ENCODE measurements at regions not wholly inside any gene's neighbourhood (a gene's known extent, or its start where the extent isn't known, plus 50 kb on each side); places are given as distances from the start of the nearest gene placed in this dataset.

DNA sequence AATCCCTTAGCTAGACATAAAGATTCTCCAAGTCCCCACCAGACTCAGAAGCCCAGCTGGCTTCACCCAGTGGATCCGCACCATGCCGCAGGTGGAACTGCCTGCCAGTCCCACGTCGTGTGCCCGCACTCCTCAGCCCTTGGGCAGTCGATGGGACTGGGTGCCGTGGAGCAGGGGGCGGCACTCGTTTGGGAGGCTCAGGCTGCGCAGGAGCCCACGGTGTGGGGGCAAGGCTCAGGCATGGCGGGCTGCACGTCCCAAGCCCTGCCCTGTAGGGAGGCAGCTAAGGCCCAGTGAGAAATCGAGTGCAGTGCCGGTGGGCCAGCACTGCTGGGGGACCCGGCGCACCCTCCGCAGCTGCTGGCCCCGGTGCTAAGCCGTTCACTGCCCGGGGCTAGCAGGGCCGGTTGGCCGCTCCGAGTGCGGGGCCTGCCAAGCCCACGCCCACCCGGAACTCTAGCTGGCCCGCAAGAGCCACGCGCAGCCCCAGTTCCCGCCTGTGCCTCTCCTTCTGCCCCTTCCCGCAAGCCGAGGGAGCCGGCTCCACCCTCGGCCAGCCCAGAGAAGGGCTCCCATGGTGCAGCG is 95.9 kb upstream of the DTNBP1 start:
- H3K36me3 ChIP-seq (ENCODE audit: control insufficient read depth, insufficient read depth, low read length): no peaks in the 10 kb centered on the region
- no peak overlapping the region for H3K4me3 ChIP-seq (ENCODE audit: low read depth, low read length)
- TF ChIP-seq, protein P1, sequence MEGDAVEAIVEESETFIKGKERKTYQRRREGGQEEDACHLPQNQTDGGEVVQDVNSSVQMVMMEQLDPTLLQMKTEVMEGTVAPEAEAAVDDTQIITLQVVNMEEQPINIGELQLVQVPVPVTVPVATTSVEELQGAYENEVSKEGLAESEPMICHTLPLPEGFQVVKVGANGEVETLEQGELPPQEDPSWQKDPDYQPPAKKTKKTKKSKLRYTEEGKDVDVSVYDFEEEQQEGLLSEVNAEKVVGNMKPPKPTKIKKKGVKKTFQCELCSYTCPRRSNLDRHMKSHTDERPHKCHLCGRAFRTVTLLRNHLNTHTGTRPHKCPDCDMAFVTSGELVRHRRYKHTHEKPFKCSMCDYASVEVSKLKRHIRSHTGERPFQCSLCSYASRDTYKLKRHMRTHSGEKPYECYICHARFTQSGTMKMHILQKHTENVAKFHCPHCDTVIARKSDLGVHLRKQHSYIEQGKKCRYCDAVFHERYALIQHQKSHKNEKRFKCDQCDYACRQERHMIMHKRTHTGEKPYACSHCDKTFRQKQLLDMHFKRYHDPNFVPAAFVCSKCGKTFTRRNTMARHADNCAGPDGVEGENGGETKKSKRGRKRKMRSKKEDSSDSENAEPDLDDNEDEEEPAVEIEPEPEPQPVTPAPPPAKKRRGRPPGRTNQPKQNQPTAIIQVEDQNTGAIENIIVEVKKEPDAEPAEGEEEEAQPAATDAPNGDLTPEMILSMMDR (IDR thresholded peaks at IDR 0.05; ENCODE audit: insufficient read depth, low read depth, low read length): no peak
- CTCF ChIA-PET: interaction anchor here (0.9 to 2.3 kb wide), 3 partner anchors 11 to 447 kb away, joined by 3 to 6 read pairs (median 3); no protein-coding TSS in a partner anchor
- DNase-seq (ENCODE audit: low read depth): no peak
- POLR2A ChIA-PET: no interaction called here
- H3K27me3 ChIP-seq (ENCODE audit: control insufficient read depth, insufficient read depth, low read length): no peaks in the 10 kb centered on the region

DNA sequence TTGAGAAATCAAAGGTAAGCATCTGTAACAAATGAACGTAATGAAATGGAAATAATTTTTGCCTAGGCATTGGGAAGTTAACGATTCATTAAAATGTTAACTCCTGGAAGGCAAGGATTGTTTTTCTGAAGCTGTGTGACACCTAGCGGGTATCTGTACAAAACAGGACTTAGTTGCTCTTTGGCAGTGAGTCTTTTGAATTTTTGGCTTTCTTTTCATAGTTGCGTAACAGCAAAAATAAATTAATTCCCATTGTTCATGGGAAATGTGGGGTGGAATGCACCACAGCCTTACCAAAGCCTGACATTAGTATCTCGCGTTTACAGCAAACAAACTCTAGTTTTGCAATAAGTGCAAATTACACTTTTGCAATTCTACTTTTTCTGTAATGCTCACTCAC is 92.7 kb upstream of the DTNBP1 start:
- no peak for DNase-seq (ENCODE audit: low read depth)
- POLR2A ChIA-PET: no interaction called here
- TF ChIP-seq, protein P1 (IDR thresholded peaks at IDR 0.05; ENCODE audit: insufficient read depth, low read depth, low read length): no peak

DNA sequence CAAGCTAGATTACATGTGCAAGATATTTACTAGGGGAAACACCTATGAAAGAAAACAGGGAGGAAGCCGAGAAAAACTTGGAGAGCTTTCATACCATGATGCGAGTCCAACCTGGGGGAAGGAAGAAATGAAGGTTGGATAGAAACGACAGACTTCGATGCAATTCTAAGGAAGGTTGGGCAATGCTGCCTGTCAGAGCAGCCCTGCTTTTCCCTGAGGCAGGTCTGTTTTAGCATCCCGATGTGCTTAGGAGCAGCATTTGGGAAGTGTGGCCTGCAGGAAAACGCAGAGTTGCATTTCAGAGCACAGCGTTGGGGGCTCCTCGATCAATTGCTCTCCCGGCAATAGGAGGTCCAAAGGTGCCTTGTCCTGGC is 91.9 kb upstream of the DTNBP1 start:
- TF ChIP-seq, protein P1 (IDR thresholded peaks at IDR 0.05; ENCODE audit: insufficient read depth, low read depth, low read length): no peak
- H3K4me3 ChIP-seq (ENCODE audit: low read depth, low read length): no peak overlapping the region
- POLR2A ChIA-PET: interaction anchor here (1.1 kb wide), 1 partner anchor 9 kb away, joined by 3 read pairs; no protein-coding TSS in a partner anchor
- CTCF ChIA-PET: interaction anchor here (0.8 to 1.2 kb wide), 5 partner anchors 27 to 451 kb away, joined by 3 to 5 read pairs (median 3); no protein-coding TSS in a partner anchor
- DNase-seq (ENCODE audit: low read depth): no peak
- H3K27me3 ChIP-seq (ENCODE audit: control insufficient read depth, insufficient read depth, low read length): no peaks in the 10 kb centered on the region
- H3K36me3 ChIP-seq (ENCODE audit: control insufficient read depth, insufficient read depth, low read length): no peaks in the 10 kb centered on the region

More for the DNA sequence above, 92.7 kb upstream of the DTNBP1 start:
- H3K36me3 ChIP-seq (ENCODE audit: control insufficient read depth, insufficient read depth, low read length): no peaks in the 10 kb centered on the region
- no peaks in the 10 kb centered on the region for H3K27me3 ChIP-seq (ENCODE audit: control insufficient read depth, insufficient read depth, low read length)
- no peak overlapping the region for H3K4me3 ChIP-seq (ENCODE audit: low read depth, low read length)
- CTCF ChIA-PET: interaction anchor here (0.6 kb wide), 1 partner anchor 356 kb away, joined by 4 read pairs; no protein-coding TSS in a partner anchor

DNA sequence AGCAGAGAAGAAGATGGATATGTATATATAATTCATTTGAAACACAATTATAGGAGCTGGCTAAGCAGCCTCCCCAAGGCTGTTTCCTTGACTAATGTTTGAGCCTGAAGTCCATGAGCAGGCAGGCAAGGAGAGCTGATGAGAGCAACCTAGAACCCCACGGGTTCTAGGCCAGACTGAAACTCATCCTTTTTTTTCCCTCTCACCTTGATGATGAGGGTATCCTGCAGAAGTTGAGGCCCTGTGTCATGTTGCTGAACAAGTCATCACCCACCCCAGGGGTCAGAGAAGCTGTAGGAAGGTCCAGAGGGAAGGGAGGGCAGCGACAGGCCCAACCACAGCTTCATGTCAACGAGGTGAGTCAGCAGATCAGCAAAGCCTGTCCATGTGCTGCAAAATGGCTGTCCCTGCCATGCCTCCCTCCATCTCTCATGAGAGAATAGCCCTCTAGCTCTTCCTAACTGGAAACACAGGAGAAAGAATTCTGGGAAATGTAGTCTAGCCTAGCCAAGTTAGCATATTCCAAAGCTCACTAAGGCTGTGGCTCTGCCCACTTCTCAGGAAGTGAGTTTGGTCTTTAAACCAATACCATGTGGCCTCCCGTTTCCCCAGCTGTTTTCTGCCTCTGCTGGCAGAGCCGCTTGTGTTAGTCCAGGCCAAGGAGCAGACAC is 91.3 kb upstream of the DTNBP1 start:
- ChIA-PET POLR2A (interaction anchor here (1.1 kb wide), 1 partner anchor 9 kb away, joined by 3 read pairs; no protein-coding TSS in a partner anchor), CTCF (interaction anchor here (0.8 to 1.2 kb wide), 5 partner anchors 27 to 452 kb away, joined by 3 to 5 read pairs (median 3); no protein-coding TSS in a partner anchor)
- H3K4me3 ChIP-seq (ENCODE audit: low read depth, low read length): no peak overlapping the region
- no peak for DNase-seq (ENCODE audit: low read depth)
- no peaks in the 10 kb centered on the region for H3K27me3 ChIP-seq (ENCODE audit: control insufficient read depth, insufficient read depth, low read length)
- no peaks in the 10 kb centered on the region for H3K36me3 ChIP-seq (ENCODE audit: control insufficient read depth, insufficient read depth, low read length)
- TF ChIP-seq, protein P1 (IDR thresholded peaks at IDR 0.05; ENCODE audit: insufficient read depth, low read depth, low read length): no peak

DNA sequence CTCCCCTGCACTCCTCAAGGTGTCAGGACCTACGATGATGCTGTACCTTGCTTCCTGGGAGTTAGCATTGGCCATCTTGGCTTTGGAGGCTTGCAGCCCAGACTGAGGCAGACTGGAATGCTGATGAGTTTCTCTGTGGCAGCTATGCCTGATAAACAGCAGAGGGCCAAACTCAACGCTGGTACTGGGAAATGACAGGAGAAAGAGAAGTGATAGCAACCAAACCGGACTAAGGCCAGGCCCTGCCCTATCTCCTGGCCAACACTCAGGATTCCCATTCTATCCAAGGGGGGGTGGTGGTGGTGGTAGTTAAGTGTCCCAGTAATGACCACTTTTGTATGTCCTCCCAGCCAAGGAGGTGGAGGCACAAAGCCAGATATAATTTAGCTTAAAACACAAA is 90.0 kb upstream of the DTNBP1 start:
- TF ChIP-seq, protein P1 (IDR thresholded peaks at IDR 0.05; ENCODE audit: insufficient read depth, low read depth, low read length): no peak
- ChIA-PET POLR2A (no interaction called here), CTCF (interaction anchor here (0.9 kb wide), 1 partner anchor 24 kb away, joined by 4 read pairs; no protein-coding TSS in a partner anchor)
- H3K4me3 ChIP-seq (ENCODE audit: low read depth, low read length): no peak overlapping the region
- no peaks in the 10 kb centered on the region for H3K36me3 ChIP-seq (ENCODE audit: control insufficient read depth, insufficient read depth, low read length)
- DNase-seq (ENCODE audit: low read depth): no peak
- no peaks in the 10 kb centered on the region for H3K27me3 ChIP-seq (ENCODE audit: control insufficient read depth, insufficient read depth, low read length)
